Activated T-cell treated with anti-CD3 and anti-CD28 coated beads, Interleukin-2, amount 50 U/mL, for 1 hour (primary cell): ENCODE measurements at regions not wholly inside any gene's neighbourhood (a gene's known extent, or its start where the extent isn't known, plus 50 kb on each side); places are given as distances from the start of the nearest gene placed in this dataset.
"Not testable (repeated sequence)": the region's sequence is repeated elsewhere in the genome, so short reads cannot be mapped to it uniquely, and the experiment has no call there.

Experiments used
- DNase-seq: peaks from one replicate; pipeline ENCODE4 v3.0.0-alpha.2; 2020

GRCh38 chr16:72590151-72590937 is 418.4 kb upstream of the PMFBP1 start:
- DNase-seq, result no peak

- no peak for DNase-seq
Observed at GRCh38 chr16:72588551-72588950, 416.6 kb upstream of the PMFBP1 start.

GRCh38 chr16:72578061-72578460 is 406.1 kb upstream of the PMFBP1 start:
- not testable (repeated sequence) for DNase-seq

GRCh38 chr16:72576189-72576588 is 404.2 kb upstream of the PMFBP1 start:
- DNase-seq, result no peak

- no peak for DNase-seq
Observed at GRCh38 chr16:72569677-72570076, 397.7 kb upstream of the PMFBP1 start.

- DNase-seq, result no peak
Observed at GRCh38 chr16:72568502-72568901, 396.5 kb upstream of the PMFBP1 start.

- DNase-seq, result no peak
Observed at GRCh38 chr16:72566174-72566573, 394.2 kb upstream of the PMFBP1 start.

- DNase-seq, result no peak
Observed at GRCh38 chr16:72565106-72565505, 393.2 kb upstream of the PMFBP1 start.

GRCh38 chr16:72560617-72561016 is 388.7 kb upstream of the PMFBP1 start:
- no peak for DNase-seq

GRCh38 chr16:72558501-72558900 is 386.5 kb upstream of the PMFBP1 start:
- DNase-seq, result no peak

GRCh38 chr16:72554935-72555334 is 383.0 kb upstream of the PMFBP1 start:
- DNase-seq, result no peak

GRCh38 chr16:72552654-72553053 is 380.7 kb upstream of the PMFBP1 start:
- DNase-seq, result no peak

GRCh38 chr16:72551649-72552048 is 379.7 kb upstream of the PMFBP1 start:
- DNase-seq, result no peak

GRCh38 chr16:72549878-72550277 is 377.9 kb upstream of the PMFBP1 start:
- no peak for DNase-seq

- no peak for DNase-seq
Observed at GRCh38 chr16:72542102-72542501, 370.1 kb upstream of the PMFBP1 start.

GRCh38 chr16:72537664-72538063 is 365.7 kb upstream of the PMFBP1 start:
- no peak for DNase-seq

- DNase-seq, result no peak
Observed at GRCh38 chr16:72536723-72537435, 364.9 kb upstream of the PMFBP1 start.

- DNase-seq, result no peak
Observed at GRCh38 chr16:72532906-72533410, 361.0 kb upstream of the PMFBP1 start.

- DNase-seq, result no peak
Observed at GRCh38 chr16:72530434-72530833, 358.5 kb upstream of the PMFBP1 start.

- DNase-seq, result no peak
Observed at GRCh38 chr16:72523087-72523486, 351.1 kb upstream of the PMFBP1 start.

- no peak for DNase-seq
Observed at GRCh38 chr16:72517154-72517553, 345.2 kb upstream of the PMFBP1 start.

- DNase-seq, result no peak
Observed at GRCh38 chr16:72511171-72511570, 339.2 kb upstream of the PMFBP1 start.

- no peak for DNase-seq
Observed at GRCh38 chr16:72508191-72508590, 336.2 kb upstream of the PMFBP1 start.

GRCh38 chr16:72502594-72503005 is 330.6 kb upstream of the PMFBP1 start:
- DNase-seq, result no peak
